IPS-NIHi11 (cell line): ENCODE measurements at regions not wholly inside any gene's neighbourhood (a gene's known extent, or its start where the extent isn't known, plus 50 kb on each side); places are given as distances from the start of the nearest gene placed in this dataset.
"Not testable (repeated sequence)": the region's sequence is repeated elsewhere in the genome, so short reads cannot be mapped to it uniquely, and the experiment has no call there.

Source experiments
- DNase-seq: peaks from one replicate; pipeline ENCODE4 v3.0.0; 2012; ENCODE audit warnings: mixed read lengths, low spot score

DNA sequence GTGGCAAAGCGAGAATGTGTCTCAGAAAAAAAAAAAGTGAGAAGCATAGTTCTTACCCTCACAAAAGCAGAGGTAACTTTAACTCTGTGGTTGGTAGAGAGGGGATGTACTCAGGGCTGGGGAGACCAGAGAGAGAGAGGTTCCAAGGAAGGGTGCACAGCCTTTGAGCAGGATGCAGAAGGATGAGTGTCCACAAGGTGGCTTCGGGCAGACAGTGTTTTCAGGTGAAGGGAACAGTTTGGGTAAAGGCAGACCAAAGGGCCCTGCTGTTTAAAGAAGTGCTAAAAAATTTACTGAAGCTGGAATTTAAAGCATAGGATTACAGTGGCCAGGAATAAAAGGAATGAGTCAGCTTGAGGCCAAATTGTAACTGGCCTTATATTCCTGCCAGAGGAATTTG is 2240.6 kb downstream of the EPHA3 start:
- DNase-seq, result not testable (repeated sequence)

DNA sequence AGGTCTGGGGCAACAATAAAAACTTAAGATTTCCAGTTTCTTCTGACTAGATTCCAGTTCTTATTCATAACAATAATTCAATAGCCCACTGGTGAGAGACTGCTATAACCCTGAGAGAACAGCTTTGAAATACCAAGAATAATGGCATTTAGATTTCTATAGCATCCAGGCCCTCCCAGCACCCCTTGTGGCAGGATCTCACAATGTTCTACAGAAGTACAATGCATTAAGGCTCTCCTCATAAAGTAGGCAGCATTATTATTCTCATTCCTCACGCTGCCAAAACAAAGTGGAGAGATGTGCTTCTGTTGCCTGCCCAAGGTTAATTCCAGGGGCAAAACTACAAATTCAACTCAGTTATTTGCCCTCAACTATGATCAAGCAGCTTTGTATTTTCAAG is 2241.7 kb downstream of the EPHA3 start:
- DNase-seq, result not testable (repeated sequence)

GRCh38 chr3:91352161-91352560 is 2244.7 kb downstream of the EPHA3 start:
- not testable (repeated sequence) for DNase-seq

- not testable (repeated sequence) for DNase-seq
Measured at GRCh38 chr3:91359278-91359677, 2251.9 kb downstream of the EPHA3 start.

- DNase-seq, result not testable (repeated sequence)
Measured at GRCh38 chr3:91383100-91383894, 2275.9 kb downstream of the EPHA3 start.

DNA sequence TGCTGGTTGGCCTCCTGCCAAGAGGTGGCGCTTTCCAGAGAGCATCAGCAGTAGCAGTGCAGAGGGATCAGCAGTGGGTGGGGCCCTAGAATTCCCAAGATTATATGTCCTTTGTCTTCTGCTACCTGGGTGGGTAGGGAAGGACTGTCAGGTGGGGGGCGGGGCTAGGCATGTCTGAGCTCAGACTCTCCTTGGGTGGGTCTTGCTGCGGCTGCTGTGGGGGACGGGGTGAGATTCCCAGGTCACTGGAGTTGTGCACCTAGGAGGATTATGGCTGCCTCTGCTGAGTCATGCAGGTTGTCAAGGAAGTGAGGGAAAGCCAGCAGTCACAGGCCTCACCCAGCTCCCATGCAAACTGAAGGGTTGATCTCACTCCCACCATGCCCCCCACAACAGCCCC is 2296.5 kb downstream of the EPHA3 start:
- DNase-seq, result not testable (repeated sequence)

- DNase-seq, result not testable (repeated sequence)
Measured at GRCh38 chr3:91442063-91442462, 2334.6 kb downstream of the EPHA3 start.

GRCh38 chr3:91442483-91442882 is 2335.1 kb downstream of the EPHA3 start:
- DNase-seq, result not testable (repeated sequence)

- DNase-seq, result not testable (repeated sequence)
Measured at GRCh38 chr3:91448379-91448778, 2341.0 kb downstream of the EPHA3 start.

GRCh38 chr3:91466517-91466916 is 2359.1 kb downstream of the EPHA3 start:
- DNase-seq, result not testable (repeated sequence)

GRCh38 chr3:91469251-91469650 is 2361.8 kb downstream of the EPHA3 start:
- DNase-seq, result not testable (repeated sequence)

GRCh38 chr3:91485026-91485425 is 2377.6 kb downstream of the EPHA3 start:
- DNase-seq, result not testable (repeated sequence)

DNA sequence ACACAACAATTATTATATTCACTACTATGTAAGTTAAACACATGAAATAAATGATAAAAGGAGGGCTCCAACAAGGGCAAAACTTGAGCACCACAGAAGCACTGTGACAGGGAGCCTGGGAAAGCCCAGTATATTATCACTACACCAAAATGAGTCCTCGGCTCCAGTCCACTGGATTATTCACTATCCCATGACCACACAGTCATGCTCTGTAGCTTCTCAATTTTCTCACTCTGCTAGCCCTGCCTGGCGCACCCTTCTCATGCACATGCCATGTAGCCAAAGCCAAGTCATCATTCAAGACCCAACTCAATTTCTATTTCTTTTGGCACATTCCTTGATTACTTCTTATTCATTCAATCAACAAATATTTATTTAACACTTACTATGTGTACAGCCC is 2378.5 kb downstream of the EPHA3 start:
- DNase-seq, result peak; percentile 1

- DNase-seq, result not testable (repeated sequence)
Measured at GRCh38 chr3:91497712-91498111, 2390.3 kb downstream of the EPHA3 start.

GRCh38 chr3:91499850-91500249 is 2392.4 kb downstream of the EPHA3 start:
- not testable (repeated sequence) for DNase-seq

DNA sequence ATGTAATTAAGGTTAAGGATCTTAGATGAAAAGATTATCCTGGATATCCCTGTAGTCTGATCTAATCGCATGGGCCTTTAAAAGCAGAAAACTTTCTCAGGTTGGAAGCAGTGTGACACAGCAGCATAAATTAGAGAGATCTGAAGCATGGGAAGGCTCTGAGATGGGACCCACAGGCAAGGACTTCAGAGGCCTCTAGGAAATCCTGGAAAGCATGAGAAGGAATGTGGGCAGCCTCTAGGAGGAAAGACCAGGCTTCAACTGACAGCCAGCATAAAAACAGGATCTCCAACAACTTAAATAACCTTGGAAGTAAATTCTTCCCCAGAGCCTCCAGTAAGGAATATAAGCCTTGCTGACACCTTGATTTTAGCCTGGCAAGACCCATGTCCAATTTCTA is 2397.5 kb downstream of the EPHA3 start:
- DNase-seq, result not testable (repeated sequence)
